Activated T-helper 17 cell treated with anti-CD3 and anti-CD28 coated beads, Interleukin-2, amount 50 U/mL, for 72 hours (primary cell): ENCODE measurements at regions not wholly inside any gene's neighbourhood (a gene's known extent, or its start where the extent isn't known, plus 50 kb on each side); places are given as distances from the start of the nearest gene placed in this dataset.

ENCODE experiments used
- ATAC-seq: fragments of 150-1000 bp; cut with Tn5 transposase; replicated peaks from 2 replicates; pipeline ENCODE4 v1.10.0; 2021; ENCODE audit warnings: mild to moderate bottlenecking, moderate library complexity
- H3K27ac Mint-ChIP-seq: one replicate; pipeline ENCODE4 v1.8.0; 2022; ENCODE audit warnings: mixed read lengths
- H3K27me3 Mint-ChIP-seq: one replicate; pipeline ENCODE4 v1.8.0; 2022; ENCODE audit warnings: mixed read lengths
- H3K36me3 Mint-ChIP-seq: one replicate; pipeline ENCODE4 v1.8.0; 2022; ENCODE audit warnings: low read depth, mild to moderate bottlenecking, mixed read lengths
- H3K4me1 Mint-ChIP-seq: one replicate; pipeline ENCODE4 v1.8.0; 2022; ENCODE audit warnings: mixed read lengths
- H3K4me3 Mint-ChIP-seq: one replicate; pipeline ENCODE4 v1.8.0; 2022; ENCODE audit warnings: mild to moderate bottlenecking, mixed read lengths
- H3K9me3 Mint-ChIP-seq: one replicate; pipeline ENCODE4 v1.8.0; 2022; ENCODE audit warnings: mixed read lengths

DNA sequence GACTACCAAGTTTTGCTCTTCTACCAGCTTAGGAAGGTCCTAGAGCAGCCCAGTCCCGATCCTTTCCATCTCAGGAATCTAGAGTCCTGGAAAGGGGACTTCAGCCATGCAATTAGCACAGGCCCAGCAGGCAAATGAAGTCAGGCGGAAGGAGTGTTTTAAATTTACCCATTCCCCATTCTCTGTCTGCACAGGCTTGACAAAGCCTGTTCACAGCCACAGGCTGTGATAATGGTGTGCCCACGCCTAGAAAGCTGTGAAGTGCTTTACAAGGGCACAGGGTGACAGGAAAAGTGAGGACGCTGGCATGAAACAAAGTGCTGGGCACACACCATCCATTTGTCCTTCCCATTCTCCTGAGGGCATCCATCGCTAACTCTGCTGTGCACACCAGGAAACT, 79.0 kb downstream of the PITPNM2 start:
- no peak overlapping the region for H3K27ac Mint-ChIP-seq
- H3K36me3 Mint-ChIP-seq: no peaks in the 10 kb centered on the region
- H3K27me3 Mint-ChIP-seq: no peaks in the 10 kb centered on the region
- ATAC-seq: no peak
- H3K4me1 Mint-ChIP-seq: peaks cover 27% of the 10 kb centered on the region
- H3K4me3 Mint-ChIP-seq: no peak overlapping the region
- H3K9me3 Mint-ChIP-seq: no peaks in the 10 kb centered on the region

DNA sequence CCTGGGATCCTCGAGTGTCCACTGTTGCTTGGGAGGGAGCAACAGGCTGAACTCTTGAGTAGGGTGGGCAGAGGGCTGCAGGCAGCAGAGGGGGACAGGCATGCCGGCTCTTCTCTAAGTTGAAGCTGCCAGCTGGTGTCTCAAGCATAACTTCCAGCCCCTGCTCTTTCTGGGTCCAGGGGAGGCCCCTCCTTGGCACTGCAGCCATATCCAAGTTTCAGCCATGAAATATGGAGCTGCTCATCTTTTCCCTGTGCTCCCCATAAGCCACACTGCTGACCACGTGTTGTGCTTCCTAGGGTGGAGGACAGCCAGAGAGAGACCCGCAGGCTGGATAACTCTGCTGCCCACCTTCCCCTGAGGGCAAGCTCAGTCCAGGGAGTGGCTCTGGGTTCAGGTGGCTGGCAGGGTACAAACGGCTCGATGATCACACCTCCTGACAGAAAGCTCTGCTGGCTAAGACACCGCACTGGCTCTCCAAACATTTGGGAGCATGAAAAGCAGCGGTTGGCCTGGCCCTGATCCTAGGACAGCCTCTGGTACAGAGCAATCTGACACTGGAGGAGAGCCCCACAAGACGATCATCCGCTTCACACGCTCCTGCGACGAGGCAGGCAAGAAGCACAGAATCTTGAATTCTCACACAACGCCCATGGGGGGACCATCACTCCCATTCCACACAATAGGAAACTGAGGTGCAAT, 79.6 kb downstream of the PITPNM2 start:
- no peak for ATAC-seq
- H3K9me3 Mint-ChIP-seq: no peaks in the 10 kb centered on the region
- H3K27me3 Mint-ChIP-seq: no peaks in the 10 kb centered on the region
- peaks cover 21% of the 10 kb centered on the region for H3K4me1 Mint-ChIP-seq
- no peaks in the 10 kb centered on the region for H3K36me3 Mint-ChIP-seq
- H3K4me3 Mint-ChIP-seq: no peak overlapping the region
- H3K27ac Mint-ChIP-seq: no peak overlapping the region

DNA sequence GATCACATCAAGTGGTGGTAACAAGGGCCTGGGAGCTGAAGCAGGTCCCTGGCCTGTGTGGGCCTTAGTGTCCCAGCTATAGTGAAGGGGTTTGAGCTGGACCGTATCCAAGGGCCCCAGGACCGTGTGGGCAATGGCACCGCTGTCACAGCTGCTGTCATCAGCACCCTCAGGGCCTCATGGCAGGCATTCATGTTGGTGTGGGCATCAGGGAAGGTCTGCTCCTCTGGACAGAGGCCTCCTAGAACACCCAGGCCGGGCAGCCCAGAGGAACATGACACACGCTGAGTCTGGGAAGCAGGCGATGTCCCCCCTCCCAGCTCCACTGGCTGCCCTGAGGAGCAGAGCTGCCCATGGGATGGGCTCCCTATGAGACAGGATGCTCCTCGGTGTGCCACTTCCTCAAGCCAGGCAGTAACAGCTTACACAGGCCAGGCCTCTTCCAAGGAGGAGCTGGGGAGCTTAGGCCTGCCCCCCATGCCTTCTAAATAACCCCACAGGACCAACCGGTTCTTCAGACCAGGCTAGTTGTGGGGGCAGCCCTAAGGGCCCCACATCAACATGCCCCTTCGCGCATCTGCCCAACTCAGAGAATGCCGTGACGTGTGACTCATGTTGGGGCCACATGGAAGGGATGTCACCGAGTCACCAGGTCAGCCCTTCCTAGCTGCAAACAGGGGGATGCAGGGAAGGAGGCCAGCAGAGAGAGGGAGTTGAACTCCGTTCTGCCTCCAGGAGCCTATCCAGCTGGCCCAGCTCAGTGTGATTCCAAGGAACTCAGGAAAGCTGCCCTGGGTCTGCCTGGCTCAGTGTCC, 80.4 kb downstream of the PITPNM2 start:
- no peaks in the 10 kb centered on the region for H3K27me3 Mint-ChIP-seq
- H3K9me3 Mint-ChIP-seq: no peaks in the 10 kb centered on the region
- no peak overlapping the region for H3K4me3 Mint-ChIP-seq
- peaks cover 15% of the 10 kb centered on the region for H3K4me1 Mint-ChIP-seq
- no peak for ATAC-seq
- H3K27ac Mint-ChIP-seq: no peak overlapping the region
- H3K36me3 Mint-ChIP-seq: no peaks in the 10 kb centered on the region

DNA sequence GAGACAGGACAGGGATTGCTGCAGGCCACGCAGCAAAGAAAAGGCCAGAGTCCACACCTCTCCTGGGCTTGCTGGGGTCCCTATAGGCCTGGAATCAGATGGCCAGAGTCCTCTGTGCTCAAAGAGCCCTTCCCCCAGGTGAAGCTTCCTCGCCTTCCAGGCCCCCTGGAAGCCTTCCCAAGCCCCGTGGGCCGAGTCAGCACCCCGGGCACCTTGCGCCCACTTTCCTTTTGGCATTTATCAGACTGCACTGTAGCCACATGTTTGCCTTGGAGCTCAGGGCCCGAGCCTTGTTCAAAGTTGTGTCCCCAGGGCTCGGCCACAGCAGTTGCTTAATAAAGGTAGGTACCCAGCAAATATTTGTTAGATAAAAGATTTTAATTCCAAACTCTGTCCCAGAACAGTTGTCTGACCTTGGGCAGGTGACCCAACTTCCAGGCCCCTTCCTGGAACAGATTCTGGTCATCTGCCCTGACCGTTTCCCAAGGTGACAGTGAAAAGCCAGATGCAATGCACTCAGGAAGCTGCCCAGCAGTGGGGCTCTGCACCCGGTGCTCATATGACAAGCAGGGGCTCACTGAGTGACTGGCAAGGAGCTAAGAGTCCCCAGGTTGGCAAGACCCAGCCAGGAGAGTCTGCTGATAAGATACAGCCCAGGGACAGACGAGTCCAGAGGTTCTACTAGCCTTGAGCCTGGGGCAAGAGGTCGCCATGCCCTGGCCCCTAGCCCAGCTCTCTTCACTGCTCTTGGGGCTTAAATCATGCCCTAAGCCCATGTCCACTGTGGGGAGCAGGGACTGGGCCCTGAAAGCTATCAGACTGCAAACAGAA, 81.2 kb downstream of the PITPNM2 start:
- Mint-ChIP-seq H3K36me3 (no peaks in the 10 kb centered on the region), H3K9me3 (no peaks in the 10 kb centered on the region), H3K4me1 (peaks cover 6% of the 10 kb centered on the region), H3K27ac (no peak overlapping the region), H3K4me3 (no peak overlapping the region), H3K27me3 (no peaks in the 10 kb centered on the region)
- ATAC-seq: no peak

DNA sequence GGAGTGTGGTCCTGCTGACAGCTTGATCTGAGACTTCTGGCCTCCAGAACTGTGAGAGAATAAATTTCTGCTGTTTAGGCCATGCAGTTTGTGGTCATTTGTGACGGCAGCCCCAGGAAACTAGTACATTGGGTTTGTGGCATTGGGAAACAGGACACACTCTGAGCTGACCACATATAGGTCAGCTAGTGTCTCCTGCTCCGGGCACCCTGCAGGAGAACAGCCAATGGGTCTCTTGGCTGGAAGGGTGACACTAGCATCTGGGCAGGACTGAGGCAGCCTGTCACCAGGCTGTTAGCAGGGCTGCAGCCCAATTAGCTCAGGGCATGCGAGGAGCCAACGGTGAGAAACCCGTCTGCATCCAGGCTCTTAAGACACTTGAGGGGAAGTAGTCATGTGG, 83.2 kb downstream of the PITPNM2 start:
- no peak for ATAC-seq
- no peaks in the 10 kb centered on the region for H3K4me1 Mint-ChIP-seq
- no peaks in the 10 kb centered on the region for H3K36me3 Mint-ChIP-seq
- no peak overlapping the region for H3K27ac Mint-ChIP-seq
- H3K9me3 Mint-ChIP-seq: no peaks in the 10 kb centered on the region
- no peak overlapping the region for H3K4me3 Mint-ChIP-seq
- no peaks in the 10 kb centered on the region for H3K27me3 Mint-ChIP-seq

DNA sequence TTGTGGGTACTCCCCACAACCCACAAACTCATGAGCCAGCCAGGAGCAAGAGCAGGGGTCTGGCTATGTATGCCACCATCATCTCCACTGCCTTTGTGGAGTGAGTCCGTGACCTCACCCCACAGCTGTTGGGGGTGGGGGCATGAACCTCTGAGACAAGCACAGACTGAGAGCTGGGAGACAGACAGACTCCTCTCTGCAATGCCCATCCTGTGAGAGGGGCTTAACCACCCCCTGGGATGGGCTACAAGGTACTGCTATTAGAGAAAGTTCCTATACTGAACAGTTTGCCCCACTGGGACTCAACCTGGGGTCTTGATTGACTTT, 84.5 kb downstream of the PITPNM2 start:
- H3K36me3 Mint-ChIP-seq: no peaks in the 10 kb centered on the region
- no peaks in the 10 kb centered on the region for H3K4me1 Mint-ChIP-seq
- no peaks in the 10 kb centered on the region for H3K27me3 Mint-ChIP-seq
- H3K4me3 Mint-ChIP-seq: no peak overlapping the region
- no peak overlapping the region for H3K27ac Mint-ChIP-seq
- ATAC-seq: no peak
- H3K9me3 Mint-ChIP-seq: no peaks in the 10 kb centered on the region

DNA sequence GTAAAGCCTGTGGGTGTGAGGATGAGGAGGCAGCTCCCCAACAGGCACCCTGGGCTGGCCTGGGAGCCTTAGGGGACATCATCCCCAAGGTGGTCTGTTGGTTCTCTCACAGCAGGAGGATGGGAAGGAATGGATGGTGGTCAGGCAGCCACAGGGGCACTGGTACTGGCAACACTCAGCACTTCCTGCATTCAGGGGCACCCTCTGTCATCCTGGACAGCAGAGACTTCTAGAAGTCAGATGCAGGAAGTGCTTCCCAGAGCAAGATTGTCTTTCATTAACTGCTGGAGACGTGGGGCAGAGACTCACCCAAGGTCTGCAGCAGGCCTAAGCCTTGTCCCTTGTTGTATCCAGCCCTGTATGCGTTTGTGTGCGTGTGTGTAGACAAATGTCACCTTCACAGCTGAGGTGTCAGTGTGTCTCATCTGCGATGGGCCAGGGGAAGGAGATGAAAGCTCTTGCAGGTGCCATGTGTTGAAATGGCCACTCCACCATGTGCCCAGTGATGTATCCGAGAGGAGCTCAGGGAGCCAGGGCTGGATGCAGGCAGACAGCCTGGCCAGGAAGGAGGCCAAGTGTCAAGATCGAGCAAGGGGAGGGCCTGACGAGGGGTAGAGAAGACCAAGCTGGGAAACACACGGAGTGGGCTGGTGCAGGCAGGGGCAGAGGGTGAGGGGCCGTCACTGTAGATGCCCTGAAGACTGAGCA, 85.1 kb downstream of the PITPNM2 start:
- ATAC-seq: peak; percentile 7
- no peaks in the 10 kb centered on the region for H3K9me3 Mint-ChIP-seq
- no peaks in the 10 kb centered on the region for H3K27me3 Mint-ChIP-seq
- H3K36me3 Mint-ChIP-seq: no peaks in the 10 kb centered on the region
- H3K4me1 Mint-ChIP-seq: no peaks in the 10 kb centered on the region
- no peak overlapping the region for H3K4me3 Mint-ChIP-seq
- H3K27ac Mint-ChIP-seq: peak overlapping the region; percentile 82

DNA sequence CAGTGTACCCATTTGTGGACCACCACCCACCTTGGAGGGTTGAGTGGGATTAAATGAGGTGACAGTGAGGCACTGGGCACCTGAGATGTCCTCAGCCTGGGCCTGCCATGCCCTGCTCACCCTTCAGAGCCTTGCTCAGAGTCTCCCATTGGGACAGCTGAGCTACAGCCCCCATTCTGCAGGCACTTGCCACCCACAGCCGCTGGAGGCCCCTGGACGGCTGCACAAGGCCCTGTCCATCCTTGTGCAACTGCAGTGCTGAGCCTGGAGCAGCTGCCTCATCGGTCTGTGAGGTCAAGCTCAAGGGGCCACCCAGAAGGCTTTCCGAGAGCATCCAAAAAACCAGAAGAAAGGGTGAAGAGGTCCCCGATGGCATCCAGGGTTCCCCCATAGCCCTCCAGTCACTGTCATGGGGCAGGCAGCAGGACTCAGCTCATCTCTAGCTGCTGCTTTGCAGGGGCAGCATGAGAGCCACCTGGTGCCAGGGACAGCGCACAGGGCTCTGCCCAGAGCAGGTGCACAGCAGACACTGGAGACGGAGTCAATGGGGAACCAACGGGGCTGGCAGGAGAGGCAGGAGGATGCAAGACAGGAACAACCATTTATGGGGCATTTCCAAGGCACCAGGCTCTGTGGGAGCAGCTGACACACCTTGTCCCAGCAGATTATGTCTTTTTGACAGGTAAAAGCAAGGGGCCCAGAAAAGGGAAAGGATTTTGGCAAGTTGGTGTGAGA, 84.6 kb downstream of the ARL6IP4 start:
- no peaks in the 10 kb centered on the region for H3K36me3 Mint-ChIP-seq
- no peak overlapping the region for H3K4me3 Mint-ChIP-seq
- no peaks in the 10 kb centered on the region for H3K4me1 Mint-ChIP-seq
- H3K27ac Mint-ChIP-seq: peak overlapping the region; percentile 82
- no peak for ATAC-seq
- H3K9me3 Mint-ChIP-seq: no peaks in the 10 kb centered on the region
- H3K27me3 Mint-ChIP-seq: no peaks in the 10 kb centered on the region

DNA sequence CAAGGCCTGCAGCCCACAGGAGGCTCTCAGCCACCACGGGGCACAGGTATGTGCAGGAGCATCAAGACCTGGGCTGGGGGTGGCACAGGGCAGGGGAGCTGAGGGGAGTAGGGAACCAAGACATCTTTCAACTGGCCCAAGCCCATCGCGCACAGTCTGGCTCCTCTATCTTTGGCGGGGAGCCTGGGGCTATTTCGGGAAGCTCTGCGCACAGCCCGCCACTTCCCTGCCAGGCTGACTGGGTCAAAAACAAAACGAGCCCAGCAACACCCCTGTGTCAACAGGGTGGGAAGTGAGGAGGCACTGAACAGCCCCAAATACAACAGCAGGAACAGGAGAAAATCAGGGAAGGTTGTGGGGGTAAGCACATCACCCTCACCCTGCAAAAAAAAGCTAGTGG, 83.9 kb downstream of the ARL6IP4 start:
- Mint-ChIP-seq H3K9me3 (no peaks in the 10 kb centered on the region), H3K4me1 (no peaks in the 10 kb centered on the region), H3K27me3 (no peaks in the 10 kb centered on the region), H3K36me3 (no peaks in the 10 kb centered on the region), H3K4me3 (no peak overlapping the region), H3K27ac (no peak overlapping the region)
- no peak for ATAC-seq

DNA sequence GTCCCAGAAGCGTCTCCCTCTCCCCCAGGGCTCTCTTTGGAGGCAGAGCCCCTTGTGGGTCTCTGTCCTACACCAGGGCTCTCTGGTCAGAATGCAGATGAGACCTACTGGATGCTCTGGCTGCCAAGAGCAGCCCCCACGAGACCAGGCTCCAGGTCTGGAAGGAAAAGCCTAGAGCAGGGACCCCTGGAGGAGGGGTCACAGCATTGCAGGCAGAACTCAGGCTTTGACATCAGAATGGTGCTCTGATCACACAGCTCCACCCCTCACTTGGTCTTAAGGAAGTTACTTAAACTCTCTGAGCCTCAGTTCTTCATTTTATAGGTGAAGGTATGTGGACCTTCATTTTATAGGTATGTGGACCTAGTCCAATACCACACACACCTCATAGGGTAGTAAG, 83.1 kb downstream of the ARL6IP4 start:
- Mint-ChIP-seq H3K27ac (no peak overlapping the region), H3K4me3 (no peak overlapping the region), H3K9me3 (no peaks in the 10 kb centered on the region), H3K4me1 (no peaks in the 10 kb centered on the region), H3K36me3 (no peaks in the 10 kb centered on the region), H3K27me3 (no peaks in the 10 kb centered on the region)
- no peak for ATAC-seq

DNA sequence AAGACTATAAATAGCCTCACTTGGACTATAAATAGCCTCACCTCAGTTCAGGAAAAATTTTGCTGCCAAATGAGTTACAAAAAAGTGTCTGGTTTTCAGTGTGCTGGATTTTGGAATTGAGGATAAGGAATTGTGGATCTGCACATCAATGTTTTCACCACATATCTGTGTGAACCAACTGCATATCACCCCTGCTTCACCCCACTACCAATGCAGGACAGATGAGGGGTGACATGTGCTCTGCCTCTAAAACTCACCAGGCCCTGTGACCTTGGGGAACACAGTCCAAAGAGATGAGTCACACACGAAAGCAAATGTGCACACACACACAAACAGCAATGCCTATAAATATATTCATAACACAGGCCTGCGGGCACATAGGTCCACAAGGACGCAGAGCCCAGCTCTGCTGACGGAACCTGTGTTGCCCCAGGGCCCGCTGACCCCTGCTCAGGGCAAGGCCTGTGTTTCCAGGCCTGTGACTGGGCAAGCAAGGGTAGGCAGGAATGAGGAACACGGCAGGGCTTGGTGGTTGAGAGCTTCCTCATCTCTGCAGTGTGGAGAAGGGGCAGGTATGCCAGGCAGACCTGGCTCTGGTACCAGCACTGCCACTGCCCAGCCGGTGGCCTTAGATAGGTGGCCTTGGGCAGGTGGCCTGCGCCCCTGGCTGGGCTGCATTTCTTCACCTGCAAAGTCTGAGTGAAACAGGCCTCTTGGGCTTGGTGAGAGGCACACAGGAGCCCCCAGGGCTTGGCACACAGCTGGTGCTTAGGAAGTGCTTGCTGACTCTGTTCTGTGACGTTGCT, 82.4 kb downstream of the ARL6IP4 start:
- no peak overlapping the region for H3K4me3 Mint-ChIP-seq

DNA sequence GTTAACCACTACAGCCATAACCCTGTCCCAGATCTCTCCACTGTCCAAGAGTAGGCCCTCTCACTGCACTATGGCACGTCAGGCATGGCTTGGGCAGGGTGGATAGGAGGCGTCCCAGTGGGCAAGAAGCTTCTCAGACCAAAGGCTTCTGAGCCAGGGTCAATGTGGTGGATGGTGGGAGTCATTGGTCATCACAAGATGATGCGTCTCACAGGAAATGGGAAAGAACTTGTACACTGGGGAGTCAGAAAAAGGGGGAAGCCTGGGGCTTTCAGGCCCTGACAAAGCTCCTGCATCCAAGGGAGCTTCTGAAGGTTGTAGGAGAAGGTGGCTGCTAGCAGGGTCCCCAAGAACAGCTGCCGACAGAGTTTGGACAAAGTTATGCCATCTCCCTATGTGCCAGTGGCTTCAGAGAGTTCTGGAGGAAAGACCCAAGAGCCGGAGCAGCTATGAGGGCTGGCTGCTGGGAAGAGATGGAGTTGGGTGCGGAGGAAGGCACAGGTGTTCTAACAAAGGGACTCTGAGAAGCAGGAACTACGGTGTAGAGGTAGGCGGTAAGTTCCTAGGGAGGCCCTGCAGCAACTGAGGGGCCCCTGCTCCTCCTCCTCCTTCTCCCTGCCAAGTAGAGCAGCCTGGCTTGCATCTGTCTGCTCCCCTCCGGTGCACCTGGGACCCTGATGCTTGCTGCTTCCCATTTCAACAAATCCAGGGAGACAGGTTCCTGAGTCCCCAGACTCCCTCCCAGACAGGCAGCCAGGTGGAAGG, 81.1 kb downstream of the ARL6IP4 start:
- H3K36me3 Mint-ChIP-seq: no peaks in the 10 kb centered on the region
- no peaks in the 10 kb centered on the region for H3K9me3 Mint-ChIP-seq
- H3K27me3 Mint-ChIP-seq: no peaks in the 10 kb centered on the region
- peak overlapping the region; percentile 40 for H3K27ac Mint-ChIP-seq
- ATAC-seq: no peak
- no peaks in the 10 kb centered on the region for H3K4me1 Mint-ChIP-seq
- no peak overlapping the region for H3K4me3 Mint-ChIP-seq

More for the DNA sequence above, 82.4 kb downstream of the ARL6IP4 start:
- no peaks in the 10 kb centered on the region for H3K36me3 Mint-ChIP-seq
- peak overlapping the region; percentile 40 for H3K27ac Mint-ChIP-seq
- H3K9me3 Mint-ChIP-seq: no peaks in the 10 kb centered on the region
- no peaks in the 10 kb centered on the region for H3K4me1 Mint-ChIP-seq
- no peaks in the 10 kb centered on the region for H3K27me3 Mint-ChIP-seq
- ATAC-seq: peak; percentile 49

DNA sequence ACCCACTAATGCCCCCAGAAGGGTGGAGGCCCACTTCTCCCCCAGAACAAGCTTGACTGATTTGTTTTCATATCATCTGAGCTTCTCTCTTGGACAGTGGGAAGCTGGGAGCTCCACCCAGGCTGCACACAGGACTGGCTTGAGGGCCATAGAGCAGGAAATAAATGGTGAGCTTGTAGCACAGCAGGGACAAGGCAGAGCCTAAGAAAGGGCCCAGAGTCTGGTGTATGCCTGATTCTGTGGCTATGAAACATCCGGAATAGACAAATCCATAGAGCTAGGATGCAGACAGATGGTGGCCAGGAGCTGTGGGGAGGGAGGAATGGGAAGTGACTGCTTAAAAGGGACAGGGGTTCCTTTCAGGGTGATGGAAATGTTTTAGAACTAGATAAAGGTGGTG, 79.0 kb downstream of the ARL6IP4 start:
- no peaks in the 10 kb centered on the region for H3K36me3 Mint-ChIP-seq
- no peaks in the 10 kb centered on the region for H3K9me3 Mint-ChIP-seq
- no peak for ATAC-seq
- H3K27ac Mint-ChIP-seq: no peak overlapping the region
- H3K27me3 Mint-ChIP-seq: no peaks in the 10 kb centered on the region
- H3K4me3 Mint-ChIP-seq: no peak overlapping the region
- no peaks in the 10 kb centered on the region for H3K4me1 Mint-ChIP-seq
